NT2/D1 (cell line): ENCODE measurements at regions not wholly inside any gene's neighbourhood (a gene's known extent, or its start where the extent isn't known, plus 50 kb on each side); places are given as distances from the start of the nearest gene placed in this dataset.
"Not testable (repeated sequence)": the region's sequence is repeated elsewhere in the genome, so short reads cannot be mapped to it uniquely, and the experiment has no call there.

ENCODE experiments used
- SUZ12 ChIP-seq: IDR thresholded peaks from 2 replicates; pipeline ENCODE4 v1.6.1; 2011; ENCODE audit not compliant: insufficient read length, insufficient read depth; ENCODE audit errors: extremely low read depth
- YY1 ChIP-seq: IDR thresholded peaks from 2 replicates; pipeline ENCODE4 v1.6.1; 2011; ENCODE audit not compliant: insufficient read length, insufficient read depth
- ZNF274 ChIP-seq: IDR thresholded peaks from 2 replicates; pipeline ENCODE4 v1.6.1; 2011; ENCODE audit warnings: mild to moderate bottlenecking, low read depth, low read length

GRCh38 chr2:39960681-39961080 is 181.6 kb upstream of the THUMPD2 start:
- TF ChIP-seq YY1, SUZ12, ZNF274: not testable (repeated sequence)
